ENCODE measurements at regions not wholly inside any gene's neighbourhood (a gene's known extent, or its start where the extent isn't known, plus 50 kb on each side); places are given as distances from the start of the nearest gene placed in this dataset.
A peak's percentile ranks its signal among the peaks of the same experiment; 100 is the strongest.

DNA sequence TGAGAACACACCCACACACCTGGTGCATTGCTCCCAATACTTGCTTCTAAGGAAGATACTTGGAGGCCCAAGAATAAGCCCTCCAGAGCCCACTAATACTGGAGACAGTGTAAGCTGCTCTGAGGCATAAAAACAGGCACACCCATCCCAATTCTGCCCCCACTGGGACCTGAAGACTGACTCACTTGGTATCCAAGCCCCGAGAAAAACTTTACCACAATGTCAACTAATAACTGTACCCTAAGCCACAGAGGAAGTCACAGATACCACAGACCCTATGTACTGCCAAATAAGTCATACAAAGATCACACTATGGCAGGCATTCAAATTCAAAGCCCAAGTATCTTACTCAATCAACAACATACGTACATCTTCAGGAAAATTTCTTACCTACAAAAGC, 398.2 kb upstream of the SPANXN1 start:
- no peak for TF ChIP-seq POLR2A (IDR thresholded peaks at IDR 0.05; ENCODE audit: low read depth, low read length)

GRCh38 chrX:144896323-144896722, 351.0 kb upstream of the SPANXN1 start:
- DNase-seq (ENCODE audit: insufficient read length, low spot score), result peak; percentile 1
- no peak for TF ChIP-seq POLR2A (IDR thresholded peaks at IDR 0.05; ENCODE audit: low read depth, low read length)
- FAIRE-seq, result no peak

More for the DNA sequence above, 398.2 kb upstream of the SPANXN1 start:
- FAIRE-seq (no peak), DNase-seq (ENCODE audit: insufficient read length, low spot score) (no peak)

GRCh38 chrX:144901521-144901920, 345.8 kb upstream of the SPANXN1 start:
- no peak for DNase-seq (ENCODE audit: insufficient read length, low spot score)
- TF ChIP-seq POLR2A (IDR thresholded peaks at IDR 0.05; ENCODE audit: low read depth, low read length), result no peak
- FAIRE-seq, result no peak

DNA sequence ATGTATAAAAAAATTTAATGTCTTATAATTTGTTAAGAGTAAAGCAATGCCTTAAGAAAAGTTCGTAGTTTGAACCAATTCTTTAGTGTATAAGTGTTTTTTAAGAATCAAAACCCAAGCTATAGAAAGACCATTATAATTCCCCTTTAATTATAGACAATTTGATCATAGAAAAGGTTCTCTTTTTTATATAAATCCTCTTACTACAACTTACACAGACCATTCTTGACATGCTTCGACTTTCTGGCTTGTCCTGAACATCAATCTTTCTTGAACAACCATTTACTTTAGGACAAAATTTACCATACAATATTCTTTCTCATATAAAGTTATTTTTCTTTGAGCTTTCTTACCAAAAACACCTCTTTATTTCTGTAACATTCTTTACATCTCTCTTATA, 330.5 kb upstream of the SPANXN1 start:
- no peak for TF ChIP-seq POLR2A (IDR thresholded peaks at IDR 0.05; ENCODE audit: low read depth, low read length)
- no peak for DNase-seq (ENCODE audit: insufficient read length, low spot score)
- no peak for FAIRE-seq

- no peak for FAIRE-seq
- DNase-seq (ENCODE audit: insufficient read length, low spot score), result no peak
- TF ChIP-seq POLR2A (IDR thresholded peaks at IDR 0.05; ENCODE audit: low read depth, low read length), result no peak
Measured at GRCh38 chrX:144918936-144919335, 328.4 kb upstream of the SPANXN1 start.

DNA sequence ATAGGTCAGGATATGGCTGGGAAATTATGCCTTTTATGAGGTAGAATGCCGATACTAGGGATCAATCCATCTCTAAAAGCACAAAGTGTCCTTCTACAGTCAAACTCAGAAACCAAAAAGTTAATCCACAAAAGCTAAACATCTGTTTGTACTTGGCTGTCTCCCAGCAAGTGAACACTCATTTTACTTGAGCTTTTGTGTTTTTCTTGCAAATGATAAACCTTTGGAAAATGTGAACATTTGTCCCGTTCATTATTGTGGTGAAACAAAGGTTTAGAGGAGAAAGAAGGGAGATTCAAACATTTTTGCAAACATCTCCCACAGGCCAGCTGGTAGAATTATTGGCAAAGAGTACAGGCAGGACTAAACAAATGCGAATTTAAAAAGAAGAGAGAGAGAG, 300.6 kb upstream of the SPANXN1 start:
- FAIRE-seq (no peak), DNase-seq (ENCODE audit: insufficient read length, low spot score) (no peak)
- no peak for TF ChIP-seq POLR2A (IDR thresholded peaks at IDR 0.05; ENCODE audit: low read depth, low read length)
